RWPE2 (cell line): ENCODE measurements at regions not wholly inside any gene's neighbourhood (a gene's known extent, or its start where the extent isn't known, plus 50 kb on each side); places are given as distances from the start of the nearest gene placed in this dataset.

ENCODE experiments used
- ATAC-seq: fragments of 200-7000 bp; cut with Tn5 transposase; 3 replicates; pipeline ENCODE4 v1.9.1; 2021; ENCODE audit warnings: low read depth
- DNase-seq: peaks from one replicate; pipeline ENCODE4 v3.0.0-alpha.2; 2020; ENCODE audit warnings: low spot score
- H3K27ac ChIP-seq: fragments of 450-650 bp; 2 replicates; pipeline ENCODE4 v1.5.1; 2017; ENCODE audit warnings: mild to moderate bottlenecking; ENCODE audit not compliant: poor library complexity, severe bottlenecking
- H3K27me3 ChIP-seq: fragments of 250-450 bp; sonication (Bioruptor Pico); 2 replicates; pipeline ENCODE4 v1.5.1; 2021; ENCODE audit warnings: mild to moderate bottlenecking, moderate library complexity; ENCODE audit not compliant: insufficient read depth, poor library complexity, severe bottlenecking
- H3K36me3 ChIP-seq: fragments of 250-450 bp; sonication (Bioruptor Pico); 2 replicates; pipeline ENCODE4 v1.5.1; 2020; ENCODE audit warnings: low read depth, mild to moderate bottlenecking, moderate library complexity
- H3K4me1 ChIP-seq: fragments of 250-450 bp; sonication (Bioruptor Pico); 2 replicates; pipeline ENCODE4 v1.5.1; 2021; ENCODE audit warnings: mild to moderate bottlenecking, moderate library complexity; ENCODE audit not compliant: insufficient read depth, poor library complexity, severe bottlenecking
- H3K4me3 ChIP-seq: fragments of 250-450 bp; sonication (Bioruptor Pico); 2 replicates; pipeline ENCODE4 v1.5.1; 2021; ENCODE audit warnings: mild to moderate bottlenecking, moderate library complexity; ENCODE audit not compliant: severe bottlenecking
- H3K9me3 ChIP-seq: fragments of 250-450 bp; sonication (Bioruptor Pico); 2 replicates; pipeline ENCODE4 v1.5.1; 2021; ENCODE audit warnings: mild to moderate bottlenecking, moderate library complexity; ENCODE audit not compliant: severe bottlenecking
- CTCF ChIP-seq: fragments of 450-650 bp; IDR thresholded peaks from one replicate; pipeline ENCODE4 v1.5.1; 2017; ENCODE audit warnings: mild to moderate bottlenecking, moderate library complexity; ENCODE audit not compliant: poor library complexity, severe bottlenecking

DNA sequence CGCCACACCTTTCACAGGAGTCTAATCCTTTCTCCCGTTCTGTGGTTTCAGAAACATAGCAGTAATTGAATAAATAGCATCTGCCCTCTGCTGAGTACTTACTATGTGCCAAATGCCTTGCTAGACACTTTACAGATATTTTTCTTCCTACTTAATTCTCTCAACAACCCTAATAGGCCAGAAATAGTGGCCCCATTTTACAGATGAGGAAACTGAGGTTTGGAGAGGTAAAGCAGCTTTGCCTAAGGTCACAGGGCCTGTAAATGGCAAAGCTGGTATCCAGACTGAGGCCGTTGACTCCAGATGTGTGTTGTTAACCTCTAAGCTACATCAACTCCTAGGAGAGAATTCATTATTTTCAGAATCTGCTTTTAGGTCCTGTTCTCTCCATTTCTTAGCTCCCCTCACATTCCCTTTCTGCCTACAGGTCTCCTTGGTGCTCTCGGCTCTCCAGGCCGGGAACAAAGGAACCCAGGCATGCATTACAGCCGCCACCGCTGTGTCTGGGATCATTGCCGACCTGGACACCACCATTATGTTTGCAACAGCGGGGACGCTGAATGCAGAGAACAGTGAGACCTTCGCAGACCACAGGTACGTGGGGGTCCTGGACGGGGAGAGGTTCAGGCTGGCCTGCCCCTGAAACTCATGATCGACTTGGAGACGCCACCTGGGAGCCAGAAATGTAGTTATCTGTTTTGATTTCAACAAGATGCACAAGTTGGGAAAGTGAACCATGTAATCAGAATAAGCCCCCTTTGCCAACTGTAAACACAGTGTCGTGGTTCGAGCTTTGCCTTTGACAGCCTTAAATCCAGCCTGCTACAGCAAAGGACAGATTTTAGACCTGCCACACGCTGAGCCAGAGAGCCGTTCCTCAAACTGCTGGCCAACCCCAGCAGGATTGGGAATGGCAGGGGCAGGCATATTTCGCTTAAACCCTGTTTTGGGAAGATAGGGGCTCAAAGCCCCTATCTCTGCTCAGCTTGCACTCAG is 246.5 kb upstream of the TPM1 start:
- Histone ChIP-seq H3K27me3 (no peaks in the 10 kb centered on the region), H3K4me1 (no peaks in the 10 kb centered on the region), H3K27ac (no peak overlapping the region), H3K9me3 (no peaks in the 10 kb centered on the region), H3K4me3 (no peak overlapping the region), H3K36me3 (no peaks in the 10 kb centered on the region)
- no peak for DNase-seq
- TF ChIP-seq CTCF, result no peak
- no peak for ATAC-seq

DNA sequence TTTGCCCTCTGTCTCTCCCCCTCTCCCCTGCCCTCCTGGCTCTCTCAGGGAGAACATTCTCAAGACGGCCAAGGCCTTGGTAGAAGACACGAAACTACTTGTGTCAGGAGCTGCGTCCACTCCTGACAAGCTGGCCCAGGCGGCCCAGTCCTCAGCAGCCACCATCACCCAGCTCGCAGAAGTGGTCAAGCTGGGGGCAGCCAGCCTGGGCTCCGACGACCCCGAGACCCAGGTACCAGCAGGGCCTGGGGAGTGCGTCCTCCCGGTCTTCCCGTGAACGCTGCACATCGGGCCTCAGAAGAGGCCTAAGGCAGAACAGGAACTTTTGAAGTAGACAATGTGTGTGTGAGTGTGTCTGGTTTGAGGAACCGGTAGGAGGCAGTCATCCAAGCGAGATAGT is 245.4 kb upstream of the TPM1 start:
- H3K27me3 ChIP-seq, result no peaks in the 10 kb centered on the region
- H3K36me3 ChIP-seq, result no peaks in the 10 kb centered on the region

GRCh38 chr15:62798536-62798935 is 244.0 kb upstream of the TPM1 start:
- no peak for ATAC-seq
- no peak for TF ChIP-seq CTCF
- H3K4me3 ChIP-seq, result no peak overlapping the region

More for the DNA sequence above, 245.4 kb upstream of the TPM1 start:
- no peak for TF ChIP-seq CTCF
- DNase-seq (no peak), ATAC-seq (no peak)
- Histone ChIP-seq H3K4me3 (no peak overlapping the region), H3K9me3 (no peaks in the 10 kb centered on the region), H3K4me1 (no peaks in the 10 kb centered on the region), H3K27ac (no peak overlapping the region)

DNA sequence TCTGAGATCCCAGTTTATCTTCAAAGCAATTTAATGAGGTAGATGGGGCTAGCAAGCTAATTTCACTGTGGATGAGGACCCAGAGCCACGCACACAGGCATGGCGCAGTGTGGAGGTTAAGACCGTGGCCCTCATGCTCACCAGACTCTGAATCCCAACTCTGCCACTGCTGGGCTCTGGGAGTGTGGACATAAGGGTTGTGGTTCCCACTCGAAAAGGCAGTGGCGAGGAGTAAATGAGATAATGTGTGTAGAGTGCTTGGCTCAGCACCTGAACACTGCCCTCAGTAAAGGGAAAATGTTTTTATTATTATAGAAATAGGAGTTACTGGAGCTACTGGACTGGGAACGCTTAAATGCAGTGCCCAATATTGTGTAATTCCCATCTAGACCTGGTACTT is 243.5 kb upstream of the TPM1 start:
- DNase-seq, result no peak
- no peak overlapping the region for H3K27ac ChIP-seq
- ATAC-seq, result no peak
- H3K27me3 ChIP-seq, result no peaks in the 10 kb centered on the region
- no peaks in the 10 kb centered on the region for H3K9me3 ChIP-seq
- no peaks in the 10 kb centered on the region for H3K4me1 ChIP-seq
- H3K4me3 ChIP-seq, result no peak overlapping the region
- TF ChIP-seq CTCF, result no peak
- H3K36me3 ChIP-seq, result no peaks in the 10 kb centered on the region

More at GRCh38 chr15:62798536-62798935, 244.0 kb upstream of the TPM1 start:
- no peaks in the 10 kb centered on the region for H3K4me1 ChIP-seq
- no peaks in the 10 kb centered on the region for H3K9me3 ChIP-seq
- H3K36me3 ChIP-seq, result no peaks in the 10 kb centered on the region
- no peak overlapping the region for H3K27ac ChIP-seq
- no peak for DNase-seq
- no peaks in the 10 kb centered on the region for H3K27me3 ChIP-seq

DNA sequence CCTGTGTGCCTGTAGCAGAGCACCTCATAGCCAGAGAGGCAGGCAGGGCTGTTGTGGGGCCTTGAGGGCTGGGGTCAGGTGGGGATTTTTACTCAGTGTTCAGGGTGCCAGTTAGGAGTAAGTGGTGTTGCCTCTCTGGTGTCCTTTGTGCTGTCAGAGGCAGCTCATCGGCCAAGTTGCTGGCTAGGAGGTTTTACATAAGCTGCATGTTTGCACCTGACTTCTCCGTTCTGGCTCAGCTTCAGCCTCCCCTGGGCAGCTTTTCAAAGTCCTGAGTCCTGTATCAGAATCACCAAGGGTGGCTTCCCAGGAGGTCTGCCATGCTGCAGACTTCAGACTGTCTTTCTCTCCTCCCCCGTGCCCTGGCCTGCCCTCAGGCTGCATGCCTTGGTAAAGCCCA is 242.6 kb upstream of the TPM1 start:
- no peak for TF ChIP-seq CTCF
- no peak overlapping the region for H3K27ac ChIP-seq
- no peaks in the 10 kb centered on the region for H3K36me3 ChIP-seq
- ATAC-seq, result no peak
- H3K4me3 ChIP-seq, result no peak overlapping the region
- no peak for DNase-seq
- no peaks in the 10 kb centered on the region for H3K4me1 ChIP-seq
- no peaks in the 10 kb centered on the region for H3K9me3 ChIP-seq
- no peaks in the 10 kb centered on the region for H3K27me3 ChIP-seq
